GM15510 (cell line): ENCODE measurements at regions not wholly inside any gene's neighbourhood (a gene's known extent, or its start where the extent isn't known, plus 50 kb on each side); places are given as distances from the start of the nearest gene placed in this dataset.

Experiments
- POLR2A ChIP-seq: IDR thresholded peaks from 3 replicates; pipeline ENCODE4 v1.6.1; 2011; ENCODE audit warnings: borderline replicate concordance; ENCODE audit not compliant: insufficient read length; ENCODE audit errors: extremely low read depth

- TF ChIP-seq POLR2A = no peak
These were observed 153.7 kb upstream of the GRAMD2B start for GRCh38 chr5:126269511-126269910.

GRCh38 chr5:126271141-126271540 lies 152.1 kb upstream of the GRAMD2B start:
- no peak for TF ChIP-seq POLR2A

- TF ChIP-seq POLR2A = no peak
These were observed 149.0 kb upstream of the GRAMD2B start for GRCh38 chr5:126274076-126274762.

GRCh38 chr5:126274763-126275125 lies 148.5 kb upstream of the GRAMD2B start:
- no peak for TF ChIP-seq POLR2A

- TF ChIP-seq POLR2A = no peak
These were observed 145.4 kb upstream of the GRAMD2B start for GRCh38 chr5:126277762-126278161.

- no peak for TF ChIP-seq POLR2A
These were observed 142.9 kb upstream of the GRAMD2B start for GRCh38 chr5:126280343-126280742.

- no peak for TF ChIP-seq POLR2A
These were observed 142.4 kb upstream of the GRAMD2B start for GRCh38 chr5:126280846-126281245.

- no peak for TF ChIP-seq POLR2A
These were observed 138.1 kb upstream of the GRAMD2B start for GRCh38 chr5:126284977-126285696.

- no peak for TF ChIP-seq POLR2A
These were observed 122.9 kb upstream of the GRAMD2B start for GRCh38 chr5:126300293-126300692.

GRCh38 chr5:126301056-126301455 lies 122.2 kb upstream of the GRAMD2B start:
- TF ChIP-seq POLR2A = no peak

GRCh38 chr5:126309860-126310259 lies 113.3 kb upstream of the GRAMD2B start:
- TF ChIP-seq POLR2A = no peak

- TF ChIP-seq POLR2A = no peak
These were observed 111.4 kb upstream of the GRAMD2B start for GRCh38 chr5:126311766-126312165.

- TF ChIP-seq POLR2A = no peak
These were observed 107.9 kb upstream of the GRAMD2B start for GRCh38 chr5:126315341-126315740.

GRCh38 chr5:126332326-126332725 lies 90.9 kb upstream of the GRAMD2B start:
- no peak for TF ChIP-seq POLR2A

GRCh38 chr5:126334760-126335159 lies 88.4 kb upstream of the GRAMD2B start:
- no peak for TF ChIP-seq POLR2A

GRCh38 chr5:126335886-126336285 lies 87.3 kb upstream of the GRAMD2B start:
- TF ChIP-seq POLR2A = no peak
